Retinal pigment epithelial cell (primary cell): ENCODE measurements at regions not wholly inside any gene's neighbourhood (a gene's known extent, or its start where the extent isn't known, plus 50 kb on each side); places are given as distances from the start of the nearest gene placed in this dataset.

Experiments
- DNase-seq: peaks from one replicate; pipeline ENCODE4 v3.0.0-alpha.2; 2010; ENCODE audit warnings: low read depth
- H3K4me3 ChIP-seq: 2 replicates; pipeline ENCODE4 v1.5.1; 2011; ENCODE audit warnings: mild to moderate bottlenecking, low read length, control low read depth, moderate library complexity
- TF ChIP-seq, protein P1 (sequence below): conservative IDR thresholded peaks from 2 replicates; pipeline ENCODE4 v1.5.1; 2011; ENCODE audit warnings: low read depth, low read length, control low read depth, inconsistent platforms

DNA sequence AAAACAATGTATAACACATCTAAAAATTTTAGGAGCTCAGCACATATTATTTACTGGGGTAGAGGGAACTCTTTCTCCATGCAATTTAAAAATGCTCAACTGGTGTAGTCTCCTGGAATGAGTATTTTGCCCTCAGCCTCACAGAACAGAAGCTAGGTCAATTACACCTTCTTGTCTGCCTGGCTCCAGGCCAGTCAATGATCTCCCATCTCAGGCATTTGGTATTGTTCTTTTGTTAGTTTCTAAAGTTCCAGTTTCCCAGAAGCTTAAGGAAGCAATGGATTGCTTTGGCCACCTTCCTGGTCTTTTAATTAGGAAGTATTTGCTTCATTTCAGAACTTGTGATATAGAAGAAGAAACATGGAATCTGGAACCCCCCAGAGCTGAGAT lies 360.3 kb upstream of the ASIC2 start:
- TF ChIP-seq, protein P1, sequence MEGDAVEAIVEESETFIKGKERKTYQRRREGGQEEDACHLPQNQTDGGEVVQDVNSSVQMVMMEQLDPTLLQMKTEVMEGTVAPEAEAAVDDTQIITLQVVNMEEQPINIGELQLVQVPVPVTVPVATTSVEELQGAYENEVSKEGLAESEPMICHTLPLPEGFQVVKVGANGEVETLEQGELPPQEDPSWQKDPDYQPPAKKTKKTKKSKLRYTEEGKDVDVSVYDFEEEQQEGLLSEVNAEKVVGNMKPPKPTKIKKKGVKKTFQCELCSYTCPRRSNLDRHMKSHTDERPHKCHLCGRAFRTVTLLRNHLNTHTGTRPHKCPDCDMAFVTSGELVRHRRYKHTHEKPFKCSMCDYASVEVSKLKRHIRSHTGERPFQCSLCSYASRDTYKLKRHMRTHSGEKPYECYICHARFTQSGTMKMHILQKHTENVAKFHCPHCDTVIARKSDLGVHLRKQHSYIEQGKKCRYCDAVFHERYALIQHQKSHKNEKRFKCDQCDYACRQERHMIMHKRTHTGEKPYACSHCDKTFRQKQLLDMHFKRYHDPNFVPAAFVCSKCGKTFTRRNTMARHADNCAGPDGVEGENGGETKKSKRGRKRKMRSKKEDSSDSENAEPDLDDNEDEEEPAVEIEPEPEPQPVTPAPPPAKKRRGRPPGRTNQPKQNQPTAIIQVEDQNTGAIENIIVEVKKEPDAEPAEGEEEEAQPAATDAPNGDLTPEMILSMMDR, result no peak
- no peak for DNase-seq
- no peak overlapping the region for H3K4me3 ChIP-seq

DNA sequence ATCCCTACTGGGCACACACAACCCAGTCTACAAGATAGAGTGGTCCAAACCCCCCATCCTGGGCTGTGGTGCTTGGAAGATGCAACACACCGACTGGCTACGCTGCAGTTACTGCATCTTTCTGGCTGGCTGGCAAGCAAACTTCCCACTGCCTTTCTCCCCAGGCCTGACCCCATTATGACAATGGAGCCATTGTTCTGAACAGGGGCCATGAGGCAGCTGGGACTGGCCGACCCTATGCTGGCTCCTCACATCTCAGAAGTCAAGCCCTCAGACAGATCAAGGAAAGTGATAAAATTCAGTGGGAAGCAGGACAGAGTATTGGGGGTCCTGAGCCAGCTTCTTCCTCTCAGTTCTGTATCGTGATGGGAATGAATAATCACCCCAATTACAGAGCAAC lies 364.1 kb upstream of the ASIC2 start:
- TF ChIP-seq, protein P1, result no peak
- DNase-seq, result no peak
- H3K4me3 ChIP-seq, result no peak overlapping the region

DNA sequence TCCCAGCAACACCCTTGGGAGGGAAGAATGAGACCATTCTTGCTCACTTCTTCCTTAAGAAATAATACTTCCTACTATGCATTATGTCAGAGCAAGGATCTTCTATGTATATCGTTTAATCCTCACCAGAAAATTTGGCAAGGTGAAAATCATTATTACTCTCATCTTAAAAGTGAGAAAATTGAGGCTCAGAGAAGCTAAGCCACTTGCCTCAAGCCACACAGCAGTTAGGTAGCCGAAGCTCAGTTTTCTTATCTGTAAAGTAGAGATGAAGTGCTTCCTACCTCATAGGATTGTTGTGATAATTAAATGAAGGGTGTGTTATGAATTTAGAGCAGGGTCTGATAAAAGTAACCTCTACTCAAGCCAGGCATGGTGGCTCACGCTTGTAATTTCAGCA lies 368.9 kb upstream of the ASIC2 start:
- TF ChIP-seq, protein P1, result no peak
- H3K4me3 ChIP-seq, result no peak overlapping the region
- no peak for DNase-seq

DNA sequence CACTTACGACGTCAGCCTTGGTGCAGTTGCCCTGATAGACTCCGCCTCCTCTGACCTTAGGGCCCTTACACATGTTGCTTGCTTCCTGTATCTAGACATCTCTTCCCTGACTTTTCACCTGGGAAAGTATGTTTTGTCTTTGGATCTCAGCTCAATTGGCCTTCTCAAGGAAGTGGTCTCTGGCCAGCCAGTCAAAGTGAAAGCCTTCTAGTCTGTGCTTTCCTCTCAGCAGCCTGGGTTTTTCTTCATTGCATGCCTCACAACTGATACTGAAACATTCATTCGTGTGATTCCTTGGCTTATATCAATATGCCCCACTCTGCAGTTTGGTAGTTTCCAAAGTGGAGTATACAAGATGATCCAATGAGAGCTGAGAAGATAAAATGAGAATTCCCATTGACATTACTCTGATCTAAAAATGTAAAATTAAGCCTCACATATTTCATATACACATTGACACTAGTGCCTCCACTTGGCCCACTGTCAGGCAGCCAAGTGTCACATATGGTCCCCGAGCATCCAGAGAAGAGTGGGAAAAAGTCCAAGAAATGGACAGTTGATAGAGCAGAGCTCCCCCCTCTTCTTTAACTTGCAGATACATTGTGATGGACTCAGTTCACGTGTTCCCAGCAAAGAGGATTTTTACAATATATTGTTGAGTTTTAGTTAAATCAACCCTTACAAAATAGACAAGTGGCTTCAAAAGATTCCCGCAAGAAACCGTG lies 371.2 kb upstream of the ASIC2 start:
- no peak overlapping the region for H3K4me3 ChIP-seq
- no peak for DNase-seq
- TF ChIP-seq, protein P1, result no peak

DNA sequence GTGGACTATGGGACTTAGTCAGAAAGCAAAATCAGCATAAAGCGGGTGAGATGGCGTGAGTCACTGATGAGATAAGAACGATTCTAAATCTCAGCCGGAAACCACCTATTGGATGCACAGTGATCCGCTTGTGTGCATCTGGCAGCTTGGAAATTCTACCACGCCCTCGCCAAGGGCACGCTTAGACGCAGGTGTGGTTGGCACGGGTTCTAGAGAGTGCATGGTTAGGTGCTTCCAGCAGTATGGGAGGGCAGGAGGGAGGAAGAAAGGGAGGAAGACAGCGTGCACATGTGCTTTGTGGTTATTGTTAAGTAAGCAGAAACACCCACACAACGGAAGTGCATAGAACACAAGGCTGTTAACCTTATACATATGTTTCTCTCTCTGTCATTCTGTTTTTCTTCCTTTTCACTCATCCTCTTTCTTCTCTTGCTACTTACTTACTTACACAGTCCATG lies 374.0 kb upstream of the ASIC2 start:
- H3K4me3 ChIP-seq, result no peak overlapping the region
- TF ChIP-seq, protein P1, result no peak
- DNase-seq, result no peak

DNA sequence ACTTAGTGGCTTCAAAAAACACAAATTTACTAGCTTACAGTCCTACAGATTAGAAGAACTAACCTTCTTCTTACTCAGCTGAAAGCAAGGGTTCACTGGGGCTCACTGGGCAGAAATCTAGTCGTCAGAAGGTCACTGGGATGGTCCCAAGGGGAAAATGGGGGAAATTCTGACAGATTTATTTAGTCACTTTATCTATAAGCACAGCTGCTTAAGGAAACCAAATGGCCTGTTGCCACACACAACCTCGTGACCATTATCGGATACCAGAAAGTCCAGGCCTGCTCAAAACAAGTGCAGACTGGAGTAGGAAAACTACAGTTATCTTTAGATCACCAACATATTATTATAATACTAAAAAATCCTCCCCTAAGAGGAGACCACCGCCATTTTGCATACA lies 374.6 kb upstream of the ASIC2 start:
- no peak overlapping the region for H3K4me3 ChIP-seq
- TF ChIP-seq, protein P1, result no peak
- DNase-seq, result no peak

DNA sequence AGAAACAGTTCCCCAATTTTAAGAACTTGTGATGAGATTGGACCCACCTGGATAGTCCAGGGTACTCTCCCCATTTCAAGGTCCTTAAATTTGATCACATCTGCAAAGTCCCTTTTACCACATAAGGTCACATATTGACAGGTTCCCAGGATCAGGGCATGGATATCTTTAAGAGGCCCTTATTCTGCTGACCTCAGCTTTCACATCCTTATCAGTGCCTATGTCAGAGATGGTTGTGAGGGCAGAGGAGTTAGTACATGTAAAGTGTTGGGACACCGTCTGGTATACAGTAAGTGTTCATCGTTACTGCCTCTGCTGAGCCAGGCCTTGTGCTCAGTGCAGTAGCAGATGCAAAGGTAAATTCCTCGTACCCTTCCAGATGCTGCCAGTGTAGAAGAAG lies 375.4 kb upstream of the ASIC2 start:
- TF ChIP-seq, protein P1, result no peak
- no peak overlapping the region for H3K4me3 ChIP-seq
- DNase-seq, result no peak
